IPS-20b (cell line): ENCODE measurements at regions not wholly inside any gene's neighbourhood (a gene's known extent, or its start where the extent isn't known, plus 50 kb on each side); places are given as distances from the start of the nearest gene placed in this dataset.
"Not testable (repeated sequence)": the region's sequence is repeated elsewhere in the genome, so short reads cannot be mapped to it uniquely, and the experiment has no call there.

Experiments used
- H3K27ac ChIP-seq: one replicate; pipeline ENCODE4 v1.5.1; 2013; ENCODE audit warnings: low read length
- H3K27me3 ChIP-seq: 2 replicates; pipeline ENCODE4 v1.6.1; 2013; ENCODE audit warnings: mild to moderate bottlenecking, low read length, inconsistent platforms; ENCODE audit not compliant: insufficient read depth
- H3K36me3 ChIP-seq: 2 replicates; pipeline ENCODE4 v1.6.1; 2013; ENCODE audit warnings: low read depth, mild to moderate bottlenecking, inconsistent platforms, low read length, moderate library complexity; ENCODE audit not compliant: insufficient read depth
- H3K4me1 ChIP-seq: 2 replicates; pipeline ENCODE4 v1.6.1; 2013; ENCODE audit warnings: mild to moderate bottlenecking, control low read depth, inconsistent platforms, low read length, moderate library complexity; ENCODE audit not compliant: insufficient read depth
- H3K4me3 ChIP-seq: 2 replicates; pipeline ENCODE4 v1.5.1; 2013; ENCODE audit warnings: mild to moderate bottlenecking, low read length, inconsistent platforms
- H3K9ac ChIP-seq: 2 replicates; pipeline ENCODE4 v1.6.1; 2013; ENCODE audit warnings: low read depth, mild to moderate bottlenecking, inconsistent platforms, low read length, moderate library complexity
- H3K9me3 ChIP-seq: 2 replicates; pipeline ENCODE4 v1.6.1; 2013; ENCODE audit warnings: mild to moderate bottlenecking, low read depth, low read length, inconsistent platforms; ENCODE audit not compliant: insufficient read depth

GRCh38 chr21:27787046-27787445 is 820.2 kb upstream of the ADAMTS5 start:
- H3K27me3 ChIP-seq = no peaks in the 10 kb centered on the region
- H3K4me3 ChIP-seq = no peak overlapping the region
- H3K9me3 ChIP-seq = no peaks in the 10 kb centered on the region; the same call in 1 of the 2 replicates
- H3K36me3 ChIP-seq = no peaks in the 10 kb centered on the region
- no peaks in the 10 kb centered on the region for H3K4me1 ChIP-seq
- H3K9ac ChIP-seq = no peak overlapping the region
- H3K27ac ChIP-seq = no peak overlapping the region

GRCh38 chr21:27779606-27780005 is 812.7 kb upstream of the ADAMTS5 start:
- no peak overlapping the region for H3K4me3 ChIP-seq
- no peaks in the 10 kb centered on the region for H3K36me3 ChIP-seq
- no peak overlapping the region for H3K9ac ChIP-seq
- H3K27ac ChIP-seq = no peak overlapping the region
- no peaks in the 10 kb centered on the region for H3K4me1 ChIP-seq
- H3K27me3 ChIP-seq = no peaks in the 10 kb centered on the region
- no peaks in the 10 kb centered on the region; the same call in 1 of the 2 replicates for H3K9me3 ChIP-seq

DNA sequence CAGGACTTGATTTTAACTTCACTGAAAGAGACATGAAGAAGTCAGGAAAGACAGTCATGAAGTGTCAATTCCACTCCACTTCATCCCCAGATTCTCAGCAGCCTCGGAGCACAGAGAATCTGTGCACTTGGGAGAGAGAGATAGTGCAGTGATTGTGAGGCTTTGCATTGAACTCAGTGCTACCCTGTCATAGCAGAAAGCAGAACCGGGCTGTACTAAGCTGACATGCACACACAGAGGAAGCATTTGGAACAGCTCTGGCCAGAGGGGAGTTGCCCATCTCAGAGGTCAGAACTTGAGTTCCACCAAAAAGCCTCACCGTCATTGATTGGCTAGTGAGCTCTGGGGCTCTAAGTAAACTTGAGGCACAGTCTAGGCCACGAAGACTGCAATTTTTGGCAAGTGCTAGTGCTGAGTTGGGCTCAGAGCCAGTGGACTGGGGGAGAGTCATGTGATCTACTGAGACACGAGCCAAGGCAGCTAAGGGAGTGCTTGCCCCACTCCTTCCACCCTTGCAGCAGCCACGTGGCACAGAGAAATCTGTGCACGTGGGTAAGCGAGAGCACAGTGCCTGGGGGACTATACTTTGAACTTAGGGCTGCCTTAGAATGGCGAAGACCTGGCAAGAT is 810.2 kb upstream of the ADAMTS5 start:
- no peaks in the 10 kb centered on the region for H3K9me3 ChIP-seq
- H3K4me1 ChIP-seq = no peaks in the 10 kb centered on the region
- no peaks in the 10 kb centered on the region for H3K27me3 ChIP-seq
- no peaks in the 10 kb centered on the region for H3K36me3 ChIP-seq
- H3K9ac ChIP-seq = no peak overlapping the region
- H3K27ac ChIP-seq = no peak overlapping the region
- no peak overlapping the region for H3K4me3 ChIP-seq

DNA sequence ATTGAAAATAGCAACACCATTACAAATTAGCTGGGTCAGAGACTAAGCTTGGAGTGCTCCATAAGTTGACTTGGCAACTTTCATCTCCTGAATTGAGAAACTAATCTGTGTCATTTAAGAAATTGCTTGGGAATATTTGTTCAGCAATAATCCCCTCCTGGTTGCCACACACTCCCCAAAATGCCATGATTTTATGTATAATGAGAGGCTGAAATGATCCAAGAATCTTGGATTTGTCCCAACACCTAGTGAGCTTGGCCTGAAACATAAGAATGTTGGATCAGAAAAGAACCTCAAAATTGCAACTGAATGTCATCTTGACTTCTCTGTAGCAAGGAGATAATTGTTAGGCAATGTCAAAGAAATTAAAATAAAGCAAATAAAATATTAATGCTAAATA is 805.9 kb upstream of the ADAMTS5 start:
- Histone ChIP-seq H3K9ac (no peak overlapping the region), H3K36me3 (no peaks in the 10 kb centered on the region), H3K27ac (no peak overlapping the region), H3K27me3 (no peaks in the 10 kb centered on the region), H3K9me3 (no peaks in the 10 kb centered on the region), H3K4me3 (no peak overlapping the region), H3K4me1 (no peaks in the 10 kb centered on the region)

DNA sequence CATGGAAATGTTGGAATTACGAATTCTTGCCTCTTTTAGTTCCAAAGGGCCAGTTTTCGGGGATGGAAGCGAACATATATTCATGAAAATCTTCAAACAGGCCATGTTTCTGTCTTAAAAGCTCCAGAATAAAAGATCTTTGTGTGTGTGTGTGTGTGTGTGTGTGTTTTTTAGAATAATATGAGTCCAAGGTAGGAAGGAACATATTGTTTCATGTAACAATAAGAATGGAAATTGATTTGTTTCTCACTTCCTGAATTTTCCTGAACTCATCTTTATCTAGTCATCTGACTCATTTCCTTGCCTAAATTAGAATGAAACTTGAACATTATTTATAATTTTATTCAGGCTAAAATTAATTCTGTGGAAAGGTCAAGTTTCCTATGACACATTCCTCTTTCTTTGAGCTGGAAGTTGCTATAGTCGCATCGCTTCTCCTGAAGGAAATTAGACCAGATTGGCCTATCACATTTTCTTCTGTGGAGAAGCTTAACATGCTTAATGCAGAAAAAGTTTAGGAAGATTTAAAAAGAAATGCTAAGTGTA is 805.1 kb upstream of the ADAMTS5 start:
- no peaks in the 10 kb centered on the region for H3K27me3 ChIP-seq
- H3K27ac ChIP-seq = no peak overlapping the region
- H3K36me3 ChIP-seq = no peaks in the 10 kb centered on the region
- H3K4me1 ChIP-seq = no peaks in the 10 kb centered on the region
- H3K9me3 ChIP-seq = no peaks in the 10 kb centered on the region
- H3K4me3 ChIP-seq = no peak overlapping the region
- H3K9ac ChIP-seq = no peak overlapping the region

- Histone ChIP-seq H3K27ac (no peak overlapping the region), H3K4me3 (no peak overlapping the region), H3K27me3 (no peaks in the 10 kb centered on the region), H3K9me3 (no peaks in the 10 kb centered on the region), H3K9ac (no peak overlapping the region), H3K4me1 (no peaks in the 10 kb centered on the region), H3K36me3 (no peaks in the 10 kb centered on the region)
These were observed 802.9 kb upstream of the ADAMTS5 start for GRCh38 chr21:27769763-27770162.

DNA sequence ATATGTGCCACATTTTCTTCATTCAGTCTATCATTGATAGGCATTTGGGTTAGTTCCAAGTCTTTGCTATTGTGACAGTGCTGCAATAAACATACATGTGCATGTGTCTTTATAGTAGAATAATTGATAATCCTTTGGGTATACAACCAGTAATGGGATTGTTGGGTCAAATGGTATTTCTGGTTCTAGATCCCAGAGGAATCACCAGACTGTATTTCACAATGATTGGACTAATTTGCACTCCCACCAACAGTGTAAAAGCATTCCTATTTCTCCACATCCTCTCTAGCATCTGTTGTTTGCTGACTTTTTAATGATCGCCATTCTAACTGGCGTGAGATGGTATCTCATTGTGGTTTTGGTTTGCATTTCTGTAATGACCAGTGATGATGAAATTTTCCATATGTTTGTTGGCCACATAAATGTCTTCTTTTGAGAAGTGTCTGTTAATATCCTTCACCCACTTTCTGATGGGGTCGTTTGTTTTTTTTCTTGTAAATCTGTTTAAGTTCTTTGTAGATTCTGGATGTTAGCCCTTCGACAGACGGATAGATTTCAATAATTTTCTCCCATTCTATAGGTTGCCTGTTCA is 801.3 kb upstream of the ADAMTS5 start:
- H3K9me3 ChIP-seq, H3K36me3 ChIP-seq, H3K27ac ChIP-seq, H3K27me3 ChIP-seq, H3K4me3 ChIP-seq, H3K4me1 ChIP-seq, H3K9ac ChIP-seq: not testable (repeated sequence)

GRCh38 chr21:27764056-27764455 is 797.2 kb upstream of the ADAMTS5 start:
- no peaks in the 10 kb centered on the region for H3K27me3 ChIP-seq
- H3K27ac ChIP-seq = no peak overlapping the region
- no peak overlapping the region for H3K4me3 ChIP-seq

DNA sequence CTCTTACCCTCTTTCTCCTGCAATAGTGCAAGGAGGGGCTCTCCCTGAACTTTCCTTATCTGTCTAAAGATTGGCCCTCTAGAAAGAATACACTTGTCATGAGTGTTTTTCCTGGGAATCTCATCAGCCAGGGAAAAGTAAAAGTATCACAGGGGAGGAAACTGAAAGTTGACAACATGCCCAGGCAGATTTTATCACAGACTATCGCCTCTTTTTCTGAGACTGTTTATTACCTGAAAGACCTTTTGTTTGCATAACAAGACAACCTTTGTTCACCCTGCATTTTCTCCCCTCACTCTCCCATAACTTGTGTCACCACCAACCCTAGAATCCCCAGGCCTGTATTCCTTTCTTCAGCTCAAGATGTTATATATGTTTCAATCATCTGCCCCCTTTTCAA is 794.7 kb upstream of the ADAMTS5 start:
- Histone ChIP-seq H3K27me3 (no peaks in the 10 kb centered on the region), H3K4me1 (peaks cover 9% of the 10 kb centered on the region; the same call in 1 of the 2 replicates), H3K9ac (no peak overlapping the region), H3K4me3 (no peak overlapping the region), H3K27ac (no peak overlapping the region), H3K36me3 (no peaks in the 10 kb centered on the region), H3K9me3 (no peaks in the 10 kb centered on the region)

More at GRCh38 chr21:27764056-27764455, 797.2 kb upstream of the ADAMTS5 start:
- Histone ChIP-seq H3K4me1 (peaks cover 9% of the 10 kb centered on the region; the same call in 1 of the 2 replicates), H3K36me3 (no peaks in the 10 kb centered on the region), H3K9me3 (no peaks in the 10 kb centered on the region), H3K9ac (no peak overlapping the region)

DNA sequence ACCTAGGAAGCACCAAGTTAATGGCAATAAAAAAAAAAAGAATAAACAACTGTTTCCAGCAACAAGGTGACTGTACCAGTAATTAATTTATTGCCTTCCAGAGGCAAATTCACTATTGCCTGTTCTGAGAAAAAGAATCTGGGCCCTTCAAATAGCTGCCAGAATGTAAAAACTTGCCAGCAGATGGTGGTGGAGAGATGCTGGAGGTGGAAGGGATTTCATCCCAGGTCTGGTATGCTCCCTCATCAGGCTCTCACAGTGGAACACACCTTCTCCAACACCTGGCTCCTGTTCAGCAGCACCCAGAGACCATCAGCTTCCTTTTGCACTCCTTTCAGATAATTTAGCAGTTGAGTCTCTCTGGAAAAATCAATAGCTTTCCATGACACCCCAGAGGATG is 792.9 kb upstream of the ADAMTS5 start:
- H3K36me3 ChIP-seq = no peaks in the 10 kb centered on the region
- no peak overlapping the region for H3K9ac ChIP-seq
- peaks cover 9% of the 10 kb centered on the region; the same call in 1 of the 2 replicates for H3K4me1 ChIP-seq
- no peak overlapping the region for H3K27ac ChIP-seq
- no peaks in the 10 kb centered on the region for H3K27me3 ChIP-seq
- H3K4me3 ChIP-seq = no peak overlapping the region
- no peaks in the 10 kb centered on the region for H3K9me3 ChIP-seq

DNA sequence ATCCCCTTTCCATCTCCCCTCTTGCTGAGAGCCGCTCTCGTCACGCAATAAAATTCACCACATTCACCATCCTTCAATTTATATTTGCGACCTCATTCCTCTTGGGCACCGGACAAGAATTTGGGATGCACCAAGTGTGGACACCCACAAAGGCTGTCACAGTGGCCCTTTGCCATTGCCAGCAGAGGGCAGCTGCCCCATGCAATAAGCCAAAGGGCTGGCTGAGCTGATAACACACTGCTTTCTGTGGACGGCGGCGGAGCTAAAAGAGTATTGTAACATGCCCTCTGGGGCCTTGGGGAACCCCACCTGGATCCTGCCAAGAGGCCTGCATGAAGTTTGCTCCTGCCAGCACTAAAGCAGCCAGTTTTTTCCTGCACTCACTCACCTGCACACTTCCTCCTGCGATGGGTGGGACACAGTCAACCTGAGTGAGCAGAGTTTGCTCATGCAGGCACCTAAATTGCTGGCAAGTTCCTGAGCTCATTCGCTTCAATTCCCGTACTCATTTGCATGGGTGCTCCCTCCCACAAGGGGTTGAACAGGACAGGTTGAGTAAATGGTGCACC is 792.3 kb upstream of the ADAMTS5 start:
- no peak overlapping the region for H3K4me3 ChIP-seq
- no peak overlapping the region for H3K27ac ChIP-seq
- H3K4me1 ChIP-seq = peaks cover 9% of the 10 kb centered on the region; the same call in 1 of the 2 replicates
- no peaks in the 10 kb centered on the region for H3K27me3 ChIP-seq
- H3K36me3 ChIP-seq = no peaks in the 10 kb centered on the region
- H3K9ac ChIP-seq = no peak overlapping the region
- H3K9me3 ChIP-seq = no peaks in the 10 kb centered on the region

DNA sequence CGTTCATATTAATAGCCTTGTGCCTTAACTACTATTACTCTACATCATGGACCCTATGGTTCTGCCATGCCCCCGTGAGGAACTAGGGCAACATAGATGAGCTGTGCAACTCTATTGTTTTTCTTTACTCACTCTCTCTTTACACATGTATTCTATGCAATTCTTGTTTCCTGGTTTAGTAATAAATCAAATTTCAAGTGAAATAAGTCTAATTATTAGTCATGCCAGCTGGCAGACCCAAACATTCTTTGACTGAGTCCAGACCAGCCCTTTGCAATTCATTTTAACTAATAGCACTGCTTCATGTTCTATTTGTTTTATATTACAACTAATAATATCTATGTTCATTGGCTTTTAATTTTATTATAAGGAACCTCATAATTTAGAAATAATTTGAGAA is 789.3 kb upstream of the ADAMTS5 start:
- Histone ChIP-seq H3K4me1 (no peaks in the 10 kb centered on the region), H3K4me3 (no peak overlapping the region), H3K27me3 (no peaks in the 10 kb centered on the region), H3K9ac (no peak overlapping the region), H3K27ac (no peak overlapping the region), H3K9me3 (no peaks in the 10 kb centered on the region), H3K36me3 (no peaks in the 10 kb centered on the region)
